ENCODE measurements at regions not wholly inside any gene's neighbourhood (a gene's known extent, or its start where the extent isn't known, plus 50 kb on each side); places are given as distances from the start of the nearest gene placed in this dataset.
"Not testable (repeated sequence)": the region's sequence is repeated elsewhere in the genome, so short reads cannot be mapped to it uniquely, and the experiment has no call there.

DNA sequence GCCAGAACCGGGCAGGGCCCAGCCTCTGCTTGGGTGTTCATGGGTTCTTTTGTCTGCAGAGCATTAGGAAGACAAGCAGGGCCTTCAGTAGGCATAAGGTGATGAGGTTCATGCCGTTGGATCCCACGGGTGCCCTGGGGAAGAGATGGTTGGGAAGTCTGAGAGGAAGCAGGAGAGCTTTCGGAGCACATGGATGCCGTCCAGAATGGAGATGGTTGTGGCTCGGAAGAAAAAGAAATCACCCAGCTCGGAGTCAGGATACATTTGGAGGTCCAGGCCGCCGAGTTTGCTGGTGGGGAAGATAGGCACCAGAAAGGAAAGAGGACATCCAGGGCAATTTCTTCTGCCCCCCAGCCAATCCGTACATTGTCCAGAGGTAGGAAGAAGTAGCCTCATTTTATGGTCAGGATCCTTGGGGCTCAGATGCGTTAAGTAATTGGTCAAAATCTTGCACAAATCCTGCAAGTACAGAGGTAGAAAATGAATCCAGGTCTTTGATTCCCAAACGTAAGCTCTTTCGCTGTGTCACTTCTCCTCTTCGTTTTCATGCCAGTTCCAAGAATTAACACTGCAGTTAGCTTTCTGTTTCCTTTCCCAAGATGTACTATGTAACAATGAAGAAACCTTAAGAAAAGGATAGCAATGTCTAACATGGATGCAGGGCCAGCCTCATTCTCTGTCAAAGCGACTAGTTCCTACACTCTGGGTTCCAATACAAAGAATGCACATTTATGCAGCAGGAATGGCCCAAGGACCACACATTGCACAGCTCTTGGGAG lies 147.8 kb upstream of the KLF6 start:
- Mint-ChIP-seq H3K4me1 (ENCODE audit: low read depth) (peaks cover 29% of the 10 kb centered on the region), H3K27me3 (no peaks in the 10 kb centered on the region), H3K9me3 (ENCODE audit: low read depth) (no peaks in the 10 kb centered on the region), H3K4me3 (no peak overlapping the region), H3K36me3 (no peaks in the 10 kb centered on the region), H3K27ac (peak overlapping the region; percentile 59)

DNA sequence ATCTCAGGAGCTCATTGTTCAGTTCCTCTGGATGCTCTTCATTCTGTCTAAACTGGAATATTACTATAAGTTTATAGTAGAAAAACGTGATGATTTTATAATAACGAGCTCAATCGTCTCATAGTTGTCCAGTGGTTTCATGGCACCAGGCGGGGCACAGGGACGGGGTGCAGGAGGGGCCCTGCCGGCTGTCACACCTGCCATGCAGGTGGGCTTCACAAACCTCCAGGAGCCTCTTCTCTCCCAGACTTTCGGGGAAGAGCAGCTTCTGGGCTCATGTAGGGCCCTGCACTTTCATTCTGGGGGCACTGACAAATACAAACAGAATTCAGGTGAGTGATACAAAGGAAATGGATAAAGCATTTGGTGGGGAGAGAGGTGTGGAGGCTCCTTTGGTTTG lies 146.9 kb upstream of the KLF6 start:
- Mint-ChIP-seq H3K4me1 (ENCODE audit: low read depth) (peaks cover 28% of the 10 kb centered on the region), H3K27ac (no peak overlapping the region), H3K27me3 (no peaks in the 10 kb centered on the region)

DNA sequence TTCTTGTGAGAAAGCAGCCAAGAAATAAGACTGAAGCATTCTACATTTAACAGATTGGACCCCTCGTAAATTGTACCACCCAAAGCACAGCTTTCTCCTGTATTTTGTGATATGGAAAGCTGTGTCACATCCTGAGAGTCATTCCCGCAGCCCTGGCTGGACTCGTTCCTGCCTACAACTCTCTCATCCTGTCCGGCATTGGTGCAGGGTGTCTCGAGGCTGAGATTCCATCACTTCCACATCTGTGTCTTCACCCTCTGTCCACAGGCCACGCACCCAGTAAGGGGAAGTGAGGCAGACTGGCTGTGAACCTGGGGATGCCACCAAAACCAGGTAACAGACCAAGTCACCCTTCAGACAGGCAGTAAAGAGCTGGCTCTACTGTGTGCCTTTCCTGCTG lies 146.2 kb upstream of the KLF6 start:
- H3K27ac Mint-ChIP-seq: no peak overlapping the region
- H3K27me3 Mint-ChIP-seq: no peaks in the 10 kb centered on the region
- no peaks in the 10 kb centered on the region for H3K36me3 Mint-ChIP-seq
- H3K4me1 Mint-ChIP-seq (ENCODE audit: low read depth): peaks cover 26% of the 10 kb centered on the region
- no peaks in the 10 kb centered on the region for H3K9me3 Mint-ChIP-seq (ENCODE audit: low read depth)
- no peak overlapping the region for H3K4me3 Mint-ChIP-seq

More for the DNA sequence above, 146.9 kb upstream of the KLF6 start:
- Mint-ChIP-seq H3K9me3 (ENCODE audit: low read depth) (no peaks in the 10 kb centered on the region), H3K36me3 (no peaks in the 10 kb centered on the region), H3K4me3 (no peak overlapping the region)

DNA sequence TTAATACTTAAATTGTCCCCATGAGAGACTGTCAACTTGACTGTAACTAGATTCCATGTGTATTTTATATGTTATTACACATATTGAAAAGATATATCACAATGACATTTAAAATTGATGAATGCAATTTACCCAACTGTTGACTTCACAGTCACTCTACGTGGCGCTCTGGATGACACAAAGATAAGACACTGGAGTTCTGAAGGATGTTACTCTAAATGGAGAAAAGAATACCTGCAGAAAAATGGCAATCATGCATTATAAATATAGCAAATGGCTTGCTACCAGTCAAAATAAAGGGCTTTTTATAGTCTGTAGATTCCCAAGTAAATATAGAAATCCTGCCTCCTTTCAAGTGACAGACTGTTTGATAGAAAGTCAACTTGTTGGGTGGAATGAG lies 143.6 kb upstream of the KLF6 start:
- H3K36me3 Mint-ChIP-seq: no peaks in the 10 kb centered on the region
- no peak overlapping the region for H3K4me3 Mint-ChIP-seq
- no peaks in the 10 kb centered on the region for H3K27me3 Mint-ChIP-seq
- H3K9me3 Mint-ChIP-seq (ENCODE audit: low read depth): no peaks in the 10 kb centered on the region
- H3K27ac Mint-ChIP-seq: no peak overlapping the region
- peaks cover 4% of the 10 kb centered on the region for H3K4me1 Mint-ChIP-seq (ENCODE audit: low read depth)

DNA sequence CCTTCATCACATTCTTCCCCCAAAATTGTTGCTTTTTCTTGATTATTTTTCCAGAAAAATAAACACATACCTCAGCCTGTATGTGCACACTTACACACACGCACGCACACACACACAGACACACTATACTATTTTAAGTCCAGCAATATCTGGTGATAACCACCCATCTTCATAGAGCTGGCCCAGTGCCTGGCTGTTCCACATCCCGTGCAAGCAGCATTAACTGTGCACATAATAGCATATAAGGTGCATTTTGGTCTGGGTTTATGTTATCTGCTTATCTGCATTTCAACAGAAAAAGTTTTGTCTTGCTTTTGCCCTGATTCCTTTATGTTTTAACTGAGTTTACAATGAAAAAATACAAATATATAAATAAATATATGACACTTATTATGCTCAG lies 143.1 kb upstream of the KLF6 start:
- H3K27ac Mint-ChIP-seq: no peak overlapping the region
- no peaks in the 10 kb centered on the region for H3K9me3 Mint-ChIP-seq (ENCODE audit: low read depth)
- peaks cover 3% of the 10 kb centered on the region for H3K4me1 Mint-ChIP-seq (ENCODE audit: low read depth)
- H3K4me3 Mint-ChIP-seq: no peak overlapping the region
- H3K27me3 Mint-ChIP-seq: no peaks in the 10 kb centered on the region
- H3K36me3 Mint-ChIP-seq: no peaks in the 10 kb centered on the region

DNA sequence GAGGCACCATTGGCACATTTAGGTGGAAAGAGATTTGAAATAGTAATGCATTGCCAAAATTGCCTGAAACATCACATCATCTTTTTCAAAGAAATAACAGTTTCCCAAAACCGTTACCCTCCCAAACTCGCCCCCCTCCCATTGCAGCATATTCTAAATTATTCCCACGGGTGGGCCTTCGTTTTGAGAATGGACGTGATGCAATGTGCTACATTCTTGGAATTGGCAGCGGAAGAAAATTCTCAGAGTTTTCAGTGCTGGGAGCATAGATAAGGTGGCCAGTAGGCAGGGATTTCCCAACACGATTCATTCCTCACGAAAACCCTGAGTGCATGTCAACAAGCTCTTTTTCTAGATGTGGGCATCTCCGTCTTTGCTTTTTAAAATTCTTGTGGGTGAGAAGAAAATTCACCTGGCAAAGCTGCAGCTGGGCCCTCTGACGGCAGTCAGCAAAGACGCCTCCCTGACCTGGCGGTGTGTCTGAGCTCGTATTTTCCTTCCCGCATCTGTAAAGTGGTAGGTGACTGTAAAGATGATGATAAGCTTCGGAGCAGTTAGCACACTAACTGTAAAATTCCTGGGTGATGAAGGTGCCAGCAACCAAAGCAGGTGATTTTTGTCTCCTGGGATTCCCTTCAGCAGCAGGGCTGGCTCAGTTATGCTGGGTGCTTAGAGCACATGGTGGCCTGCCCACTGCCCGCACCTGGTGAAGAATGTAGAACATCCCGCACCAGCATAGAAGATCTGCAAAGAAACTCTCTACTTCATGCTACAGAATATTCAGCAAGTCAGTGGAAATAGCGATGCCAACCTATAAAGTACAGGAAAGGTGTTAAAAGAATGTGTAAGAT lies 141.9 kb upstream of the KLF6 start:
- no peaks in the 10 kb centered on the region for H3K9me3 Mint-ChIP-seq (ENCODE audit: low read depth)
- H3K36me3 Mint-ChIP-seq: no peaks in the 10 kb centered on the region
- no peaks in the 10 kb centered on the region for H3K27me3 Mint-ChIP-seq
- no peak overlapping the region for H3K4me3 Mint-ChIP-seq
- no peak overlapping the region for H3K27ac Mint-ChIP-seq
- no peaks in the 10 kb centered on the region for H3K4me1 Mint-ChIP-seq (ENCODE audit: low read depth)

DNA sequence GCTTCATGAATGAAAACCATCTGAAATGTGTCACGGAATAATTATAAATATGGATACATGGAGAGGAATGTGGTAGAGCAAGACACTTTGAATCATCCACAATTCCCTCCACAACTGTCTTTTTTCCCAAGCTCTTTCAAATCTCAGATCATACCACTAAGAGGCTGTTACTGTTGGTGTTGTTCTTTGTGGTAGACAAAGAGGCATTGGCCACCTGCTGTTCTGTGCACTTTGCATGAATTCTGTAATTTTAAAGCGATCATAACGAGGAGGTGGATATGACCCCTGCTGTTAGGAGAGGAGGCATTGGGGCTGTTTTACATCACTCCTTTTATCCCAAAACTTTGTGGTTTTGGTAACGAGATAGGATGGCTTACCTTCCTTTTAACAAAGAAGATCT lies 141.2 kb upstream of the KLF6 start:
- Mint-ChIP-seq H3K4me1 (ENCODE audit: low read depth) (no peaks in the 10 kb centered on the region), H3K27ac (no peak overlapping the region), H3K27me3 (no peaks in the 10 kb centered on the region), H3K9me3 (ENCODE audit: low read depth) (no peaks in the 10 kb centered on the region), H3K4me3 (no peak overlapping the region), H3K36me3 (no peaks in the 10 kb centered on the region)

DNA sequence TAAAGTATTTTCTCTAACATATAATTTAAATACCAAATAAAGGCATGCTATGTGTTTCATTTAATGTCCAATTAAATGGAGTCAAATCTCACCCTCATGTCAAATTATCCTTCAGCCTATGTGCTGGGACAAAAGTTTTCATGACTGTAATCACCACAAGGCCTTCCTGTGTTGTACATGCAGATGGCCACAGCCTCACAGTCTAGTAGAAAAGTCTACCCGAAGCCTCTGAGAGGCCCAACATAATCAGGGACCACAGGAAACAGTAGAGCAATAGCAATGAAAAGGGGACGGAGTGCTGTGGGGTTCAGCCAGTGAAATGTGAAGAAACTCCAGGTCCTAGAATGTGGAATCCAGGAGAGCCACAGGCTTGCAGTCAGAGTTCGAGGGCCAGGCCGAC lies 140.2 kb upstream of the KLF6 start:
- Mint-ChIP-seq H3K36me3 (no peaks in the 10 kb centered on the region), H3K27me3 (no peaks in the 10 kb centered on the region), H3K4me3 (no peak overlapping the region), H3K27ac (no peak overlapping the region), H3K9me3 (ENCODE audit: low read depth) (no peaks in the 10 kb centered on the region), H3K4me1 (ENCODE audit: low read depth) (no peaks in the 10 kb centered on the region)

DNA sequence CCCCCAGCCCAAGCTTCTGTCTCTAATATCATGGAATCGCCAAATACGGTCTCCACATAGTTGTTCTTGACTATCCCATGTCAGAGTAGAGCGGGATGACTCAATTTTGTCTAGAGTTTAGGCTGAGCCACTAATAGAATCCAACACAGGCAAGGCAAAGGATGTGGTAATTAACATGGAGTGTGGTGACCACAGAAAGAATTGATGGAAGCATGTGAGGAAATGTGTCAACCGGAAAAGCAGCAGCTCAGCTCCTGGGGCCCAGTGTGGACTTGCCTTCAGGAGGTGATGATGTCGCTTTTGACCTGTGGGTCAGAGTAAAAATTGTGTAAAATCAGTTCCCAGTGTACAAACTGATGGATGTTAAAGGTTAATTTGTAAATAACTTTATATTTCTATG lies 139.3 kb upstream of the KLF6 start:
- no peak overlapping the region for H3K27ac Mint-ChIP-seq
- no peaks in the 10 kb centered on the region for H3K4me1 Mint-ChIP-seq (ENCODE audit: low read depth)
- no peak overlapping the region for H3K4me3 Mint-ChIP-seq
- no peaks in the 10 kb centered on the region for H3K36me3 Mint-ChIP-seq
- H3K27me3 Mint-ChIP-seq: no peaks in the 10 kb centered on the region
- no peaks in the 10 kb centered on the region for H3K9me3 Mint-ChIP-seq (ENCODE audit: low read depth)

DNA sequence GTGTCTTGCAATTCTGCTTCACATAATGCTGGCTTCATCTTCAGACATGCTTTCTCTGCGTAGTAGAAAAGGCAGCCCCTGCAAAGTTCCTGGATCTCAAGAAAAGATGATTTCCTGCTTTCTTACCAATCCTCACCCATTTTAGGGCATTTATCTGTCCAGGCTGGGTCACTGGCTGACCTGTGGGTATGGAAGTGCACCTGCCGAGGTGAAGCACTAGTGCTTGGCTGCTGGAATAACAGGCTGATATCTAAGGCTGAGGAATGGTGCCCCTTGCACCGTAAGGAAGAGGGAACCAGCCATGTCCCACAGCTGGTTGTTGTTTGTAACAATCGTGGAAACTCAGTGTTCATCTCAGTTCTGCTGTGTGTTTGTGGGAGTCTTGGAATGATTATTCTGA lies 138.0 kb upstream of the KLF6 start:
- H3K27me3 Mint-ChIP-seq: no peaks in the 10 kb centered on the region
- H3K27ac Mint-ChIP-seq: peak overlapping the region; percentile 46
- H3K4me1 Mint-ChIP-seq (ENCODE audit: low read depth): no peaks in the 10 kb centered on the region
- no peaks in the 10 kb centered on the region for H3K9me3 Mint-ChIP-seq (ENCODE audit: low read depth)
- H3K4me3 Mint-ChIP-seq: no peak overlapping the region
- no peaks in the 10 kb centered on the region for H3K36me3 Mint-ChIP-seq

DNA sequence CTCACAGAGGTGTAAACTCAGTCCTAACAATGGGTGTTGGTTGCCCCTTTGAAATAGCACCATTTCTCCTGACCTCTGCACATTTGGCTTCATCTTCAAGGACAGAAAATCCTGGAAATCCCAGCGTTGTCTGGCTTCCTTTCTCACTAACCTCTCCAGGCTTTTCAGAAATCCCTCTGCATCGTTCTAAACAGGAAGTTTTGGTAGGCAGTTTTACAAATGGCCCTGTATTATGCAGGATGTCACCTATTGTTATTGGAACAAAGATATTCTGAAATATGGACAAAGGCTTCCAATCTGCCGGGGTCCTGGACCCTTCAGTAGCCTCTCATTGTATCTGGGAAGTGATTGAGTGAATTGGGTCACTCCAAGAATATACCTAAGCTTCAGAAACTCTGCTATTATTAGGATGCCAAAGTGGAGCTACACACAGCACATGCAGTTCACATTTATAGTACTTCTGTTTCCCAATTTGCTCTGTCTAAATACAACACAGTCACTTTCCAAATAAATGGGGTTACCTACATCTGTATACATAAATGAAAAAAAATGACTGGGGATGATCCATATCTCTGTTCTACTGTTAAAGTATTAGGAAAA lies 134.8 kb upstream of the KLF6 start:
- H3K36me3 Mint-ChIP-seq: no peaks in the 10 kb centered on the region
- no peaks in the 10 kb centered on the region for H3K9me3 Mint-ChIP-seq (ENCODE audit: low read depth)
- no peaks in the 10 kb centered on the region for H3K27me3 Mint-ChIP-seq
- no peak overlapping the region for H3K4me3 Mint-ChIP-seq
- H3K27ac Mint-ChIP-seq: no peak overlapping the region
- no peaks in the 10 kb centered on the region for H3K4me1 Mint-ChIP-seq (ENCODE audit: low read depth)

DNA sequence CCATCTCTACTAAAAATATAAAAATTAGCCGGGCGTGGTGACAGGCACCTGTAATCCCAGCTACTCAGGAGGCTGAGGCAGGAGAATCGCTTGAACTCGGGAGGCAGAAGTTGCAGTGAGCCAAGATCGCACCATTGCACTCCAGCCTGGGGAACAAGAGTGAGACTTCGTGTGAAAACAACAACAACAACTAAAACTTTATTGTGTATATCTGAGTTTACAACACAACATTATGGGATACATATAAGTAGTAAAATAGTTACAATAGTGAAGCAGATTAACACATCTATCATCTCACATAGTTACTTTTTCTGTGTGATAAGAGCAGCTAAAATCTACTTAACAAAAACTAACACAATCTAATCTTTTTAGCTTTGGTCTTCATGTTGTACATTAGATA lies 132.4 kb upstream of the KLF6 start:
- H3K27ac Mint-ChIP-seq; H3K9me3 Mint-ChIP-seq (ENCODE audit: low read depth); H3K4me3 Mint-ChIP-seq; H3K4me1 Mint-ChIP-seq (ENCODE audit: low read depth); H3K27me3 Mint-ChIP-seq; H3K36me3 Mint-ChIP-seq: not testable (repeated sequence)

DNA sequence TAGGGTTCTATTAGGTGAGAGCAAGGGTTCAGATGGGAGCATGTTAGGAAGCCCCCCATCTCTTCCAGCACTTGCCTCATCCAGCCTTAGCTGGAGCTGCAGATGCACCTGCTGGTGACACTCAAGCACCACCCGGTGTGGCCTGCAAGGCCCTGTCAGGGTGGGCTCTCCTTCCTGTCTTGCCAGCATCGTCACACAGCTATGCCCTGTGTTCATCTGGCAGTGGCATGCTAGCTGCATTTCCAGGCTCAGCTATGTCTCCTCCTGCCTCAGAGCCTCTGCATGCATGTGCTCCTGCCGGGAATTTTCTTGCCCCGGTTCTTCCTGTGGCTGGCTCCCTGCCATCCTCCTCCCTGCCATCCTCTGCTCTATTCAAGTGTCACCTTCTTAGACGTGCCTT lies 129.7 kb upstream of the KLF6 start:
- Mint-ChIP-seq H3K4me1 (ENCODE audit: low read depth) (no peaks in the 10 kb centered on the region), H3K27ac (no peak overlapping the region), H3K27me3 (no peaks in the 10 kb centered on the region), H3K9me3 (ENCODE audit: low read depth) (no peaks in the 10 kb centered on the region), H3K36me3 (no peaks in the 10 kb centered on the region), H3K4me3 (no peak overlapping the region)

DNA sequence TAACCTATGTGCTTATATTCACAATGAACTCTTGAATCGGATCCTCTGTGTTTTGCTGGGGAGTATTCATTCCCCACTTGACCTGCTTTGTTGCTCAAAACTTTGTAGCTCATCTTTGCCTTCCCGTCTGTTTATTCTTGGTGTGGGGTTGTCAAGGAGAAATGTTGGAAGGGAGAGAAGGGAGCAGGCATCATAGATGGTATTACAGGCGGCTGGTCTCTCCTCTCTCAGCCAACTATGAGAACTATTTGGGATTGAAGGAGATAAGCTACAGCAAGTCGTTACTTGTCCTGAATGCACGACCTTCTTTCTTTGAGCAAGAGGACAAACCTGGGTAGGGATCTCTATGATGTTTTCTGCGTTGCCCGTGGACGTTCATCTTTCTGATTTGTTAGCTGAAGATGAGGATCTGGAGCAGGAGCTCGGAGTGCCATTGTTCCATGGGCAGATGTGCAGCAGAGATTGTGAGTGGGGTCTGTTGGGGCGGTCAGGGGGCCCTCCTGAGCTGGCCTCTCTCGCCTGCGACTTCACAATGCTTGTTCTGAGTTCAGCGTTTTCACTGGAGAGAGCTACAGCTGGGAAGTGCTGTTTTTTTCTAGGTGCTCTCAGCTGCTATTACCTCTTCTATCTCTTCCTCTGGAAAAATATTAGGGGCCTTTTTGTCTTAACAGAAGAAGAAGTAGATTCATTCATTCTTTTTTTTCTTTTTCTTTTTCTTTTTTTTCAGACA lies 126.9 kb upstream of the KLF6 start:
- no peak overlapping the region for H3K27ac Mint-ChIP-seq
- H3K4me3 Mint-ChIP-seq: no peak overlapping the region
- no peaks in the 10 kb centered on the region for H3K36me3 Mint-ChIP-seq
- H3K9me3 Mint-ChIP-seq (ENCODE audit: low read depth): no peaks in the 10 kb centered on the region
- no peaks in the 10 kb centered on the region for H3K27me3 Mint-ChIP-seq
- H3K4me1 Mint-ChIP-seq (ENCODE audit: low read depth): no peaks in the 10 kb centered on the region

DNA sequence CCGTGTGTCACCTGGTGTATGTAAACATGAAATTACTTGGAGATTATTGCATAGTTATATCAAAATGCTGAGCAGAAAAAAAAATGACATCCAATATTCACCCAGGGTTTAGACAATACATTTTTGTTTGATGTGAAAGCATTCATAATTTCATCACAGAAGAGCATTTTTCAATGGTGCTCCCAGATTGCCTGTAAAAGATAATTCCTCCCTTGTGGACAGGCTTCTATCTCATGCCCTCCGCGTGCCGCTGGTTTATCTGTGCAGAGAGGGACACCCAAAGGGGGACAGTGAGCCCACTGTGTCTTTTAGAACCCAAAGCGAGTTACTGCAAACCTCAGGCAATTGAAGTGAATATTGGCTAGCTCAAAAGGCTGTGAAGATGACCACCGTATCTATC lies 126.2 kb upstream of the KLF6 start:
- Mint-ChIP-seq H3K36me3 (no peaks in the 10 kb centered on the region), H3K4me3 (no peak overlapping the region), H3K27me3 (no peaks in the 10 kb centered on the region), H3K4me1 (ENCODE audit: low read depth) (no peaks in the 10 kb centered on the region), H3K9me3 (ENCODE audit: low read depth) (no peaks in the 10 kb centered on the region), H3K27ac (no peak overlapping the region)

All from activated naive CD8-positive, alpha-beta T cell (primary cell).